GM23338 (cell line): ENCODE measurements at regions not wholly inside any gene's neighbourhood (a gene's known extent, or its start where the extent isn't known, plus 50 kb on each side); places are given as distances from the start of the nearest gene placed in this dataset.

Experiments used
- CREB1 ChIP-seq: fragments of 250-450 bp; sonication (Bioruptor Pico); IDR thresholded peaks from 2 replicates; pipeline ENCODE4 v1.5.0; 2020; ENCODE audit warnings: low read depth, mild to moderate bottlenecking, moderate library complexity
- POLR2AphosphoS5 ChIP-seq: IDR thresholded peaks from 2 replicates; pipeline ENCODE4 v1.6.1; 2016; ENCODE audit warnings: antibody characterized with exemption, low read depth
- TF ChIP-seq, protein P1 (sequence below): IDR thresholded peaks from one replicate; pipeline ENCODE4 v1.6.1; 2018; ENCODE audit warnings: antibody characterized with exemption; ENCODE audit not compliant: unreplicated experiment

- no peak for TF ChIP-seq POLR2AphosphoS5
- no peak for TF ChIP-seq CREB1
- TF ChIP-seq, protein P1, sequence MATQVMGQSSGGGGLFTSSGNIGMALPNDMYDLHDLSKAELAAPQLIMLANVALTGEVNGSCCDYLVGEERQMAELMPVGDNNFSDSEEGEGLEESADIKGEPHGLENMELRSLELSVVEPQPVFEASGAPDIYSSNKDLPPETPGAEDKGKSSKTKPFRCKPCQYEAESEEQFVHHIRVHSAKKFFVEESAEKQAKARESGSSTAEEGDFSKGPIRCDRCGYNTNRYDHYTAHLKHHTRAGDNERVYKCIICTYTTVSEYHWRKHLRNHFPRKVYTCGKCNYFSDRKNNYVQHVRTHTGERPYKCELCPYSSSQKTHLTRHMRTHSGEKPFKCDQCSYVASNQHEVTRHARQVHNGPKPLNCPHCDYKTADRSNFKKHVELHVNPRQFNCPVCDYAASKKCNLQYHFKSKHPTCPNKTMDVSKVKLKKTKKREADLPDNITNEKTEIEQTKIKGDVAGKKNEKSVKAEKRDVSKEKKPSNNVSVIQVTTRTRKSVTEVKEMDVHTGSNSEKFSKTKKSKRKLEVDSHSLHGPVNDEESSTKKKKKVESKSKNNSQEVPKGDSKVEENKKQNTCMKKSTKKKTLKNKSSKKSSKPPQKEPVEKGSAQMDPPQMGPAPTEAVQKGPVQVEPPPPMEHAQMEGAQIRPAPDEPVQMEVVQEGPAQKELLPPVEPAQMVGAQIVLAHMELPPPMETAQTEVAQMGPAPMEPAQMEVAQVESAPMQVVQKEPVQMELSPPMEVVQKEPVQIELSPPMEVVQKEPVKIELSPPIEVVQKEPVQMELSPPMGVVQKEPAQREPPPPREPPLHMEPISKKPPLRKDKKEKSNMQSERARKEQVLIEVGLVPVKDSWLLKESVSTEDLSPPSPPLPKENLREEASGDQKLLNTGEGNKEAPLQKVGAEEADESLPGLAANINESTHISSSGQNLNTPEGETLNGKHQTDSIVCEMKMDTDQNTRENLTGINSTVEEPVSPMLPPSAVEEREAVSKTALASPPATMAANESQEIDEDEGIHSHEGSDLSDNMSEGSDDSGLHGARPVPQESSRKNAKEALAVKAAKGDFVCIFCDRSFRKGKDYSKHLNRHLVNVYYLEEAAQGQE = no peak
These were observed 199.9 kb upstream of the CIBAR2 start for GRCh38 chr16:85312174-85312573.
